ENCODE measurements at regions not wholly inside any gene's neighbourhood (a gene's known extent, or its start where the extent isn't known, plus 50 kb on each side); places are given as distances from the start of the nearest gene placed in this dataset.

DNA sequence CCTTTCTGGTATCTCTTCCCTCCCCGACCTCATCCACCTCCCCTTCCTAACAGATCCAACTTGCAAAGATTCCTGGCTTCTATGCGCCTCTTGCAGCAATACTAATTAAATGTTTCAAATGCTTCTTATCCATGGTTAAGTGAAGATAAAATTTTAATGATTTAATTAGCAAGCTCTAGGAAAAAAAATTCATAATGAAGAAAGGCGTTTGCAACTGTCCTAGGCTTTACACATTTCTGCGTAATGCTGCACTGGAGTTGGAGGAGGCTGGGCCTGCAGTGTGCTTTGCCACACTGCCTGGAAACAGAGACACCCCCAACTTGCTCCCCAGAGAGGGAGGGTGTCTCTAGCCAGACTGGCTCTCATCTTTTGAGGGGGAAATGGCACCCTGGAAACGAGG is 123.9 kb upstream of the CARD11 start:
- TF ChIP-seq, protein P1, sequence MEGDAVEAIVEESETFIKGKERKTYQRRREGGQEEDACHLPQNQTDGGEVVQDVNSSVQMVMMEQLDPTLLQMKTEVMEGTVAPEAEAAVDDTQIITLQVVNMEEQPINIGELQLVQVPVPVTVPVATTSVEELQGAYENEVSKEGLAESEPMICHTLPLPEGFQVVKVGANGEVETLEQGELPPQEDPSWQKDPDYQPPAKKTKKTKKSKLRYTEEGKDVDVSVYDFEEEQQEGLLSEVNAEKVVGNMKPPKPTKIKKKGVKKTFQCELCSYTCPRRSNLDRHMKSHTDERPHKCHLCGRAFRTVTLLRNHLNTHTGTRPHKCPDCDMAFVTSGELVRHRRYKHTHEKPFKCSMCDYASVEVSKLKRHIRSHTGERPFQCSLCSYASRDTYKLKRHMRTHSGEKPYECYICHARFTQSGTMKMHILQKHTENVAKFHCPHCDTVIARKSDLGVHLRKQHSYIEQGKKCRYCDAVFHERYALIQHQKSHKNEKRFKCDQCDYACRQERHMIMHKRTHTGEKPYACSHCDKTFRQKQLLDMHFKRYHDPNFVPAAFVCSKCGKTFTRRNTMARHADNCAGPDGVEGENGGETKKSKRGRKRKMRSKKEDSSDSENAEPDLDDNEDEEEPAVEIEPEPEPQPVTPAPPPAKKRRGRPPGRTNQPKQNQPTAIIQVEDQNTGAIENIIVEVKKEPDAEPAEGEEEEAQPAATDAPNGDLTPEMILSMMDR (IDR thresholded peaks at IDR 0.05; ENCODE audit: poor library complexity) = no peak
- no peak for TF ChIP-seq EZH2phosphoT487 (IDR thresholded peaks at IDR 0.05; ENCODE audit: low read depth, severe bottlenecking, unreplicated experiment)
